Kidney (tissue), 13 donors: ENCODE measurements at regions not wholly inside any gene's neighbourhood (a gene's known extent, or its start where the extent isn't known, plus 50 kb on each side); places are given as distances from the start of the nearest gene placed in this dataset.
"Not testable (repeated sequence)": the region's sequence is repeated elsewhere in the genome, so short reads cannot be mapped to it uniquely, and the experiment has no call there.

Source experiments
- DNase-seq, 5 donors: peaks; one replicate each; pipeline ENCODE4 v3.0.0-alpha.2; 2013 to 2020
- FAIRE-seq: peaks from 2 replicates; lab custom pipeline; 2012; peaks lifted over from hg19 to GRCh38; lab: Jason Lieb, UNC
- H3K27ac ChIP-seq, 2 donors: one replicate each; pipeline ENCODE4 v1.7.0; 2013; ENCODE audit warnings: low read depth in 2 of 2, low read length in 2 of 2, inconsistent platforms in 1 of 2
- H3K27me3 ChIP-seq: one replicate; pipeline ENCODE4 v1.7.1; 2013; ENCODE audit warnings: low read length, inconsistent platforms; ENCODE audit not compliant: control insufficient read depth, insufficient read depth
- H3K36me3 ChIP-seq, 3 donors: one replicate each; pipeline versions ENCODE4 v1.7.0 to v1.7.1; 2013; ENCODE audit warnings: low read length in 3 of 3, control low read depth in 1 of 3, inconsistent platforms in 1 of 3; ENCODE audit not compliant: insufficient read depth in 3 of 3, control insufficient read depth in 2 of 3
- H3K4me1 ChIP-seq, 3 donors: one replicate each; pipeline versions ENCODE4 v1.7.0 to v1.7.1; 2013; ENCODE audit warnings: low read length in 3 of 3, inconsistent platforms in 1 of 3, low read depth in 1 of 3; ENCODE audit not compliant: control insufficient read depth in 2 of 3, insufficient read depth in 2 of 3
- H3K4me3 ChIP-seq, 3 donors: one replicate each; pipeline versions ENCODE4 v1.7.0 to v1.8.1; 2013; ENCODE audit warnings: low read length in 3 of 3, control low read depth in 1 of 3, inconsistent platforms in 1 of 3
- H3K9ac ChIP-seq, 3 donors: one replicate each; pipeline versions ENCODE4 v1.7.0 to v1.7.1; 2013; ENCODE audit warnings: low read length in 3 of 3, control low read depth in 1 of 3, inconsistent platforms in 1 of 3
- H3K9me3 ChIP-seq, 3 donors: one replicate each; pipeline versions ENCODE4 v1.7.0 to v1.7.1; 2013; ENCODE audit warnings: low read length in 3 of 3, control low read depth in 1 of 3, inconsistent platforms in 1 of 3; ENCODE audit not compliant: control insufficient read depth in 2 of 3, insufficient read depth in 1 of 3
- intact Hi-C: fragments of 100-400 bp; cut with DNase I; formaldehyde crosslinking; loops from one replicate; pipeline ENCODE4 v1.11.1; 2022
- TF ChIP-seq, protein P1 (sequence below): IDR thresholded peaks from 3 replicates; pipeline ENCODE4 v1.5.1; 2012; ENCODE audit warnings: mild to moderate bottlenecking, moderate library complexity, borderline replicate concordance; ENCODE audit not compliant: insufficient read depth; ENCODE audit errors: extremely low read depth
- donor health status: control.
- donor health status: control.
- donor health status: control.
- donor health status: control.
- donor health status: control.
- donor health status: DM: yes; HTN: yes; CAD: no.
- donor health status: Normal renal cell carcinoma (clear cell type).

DNA sequence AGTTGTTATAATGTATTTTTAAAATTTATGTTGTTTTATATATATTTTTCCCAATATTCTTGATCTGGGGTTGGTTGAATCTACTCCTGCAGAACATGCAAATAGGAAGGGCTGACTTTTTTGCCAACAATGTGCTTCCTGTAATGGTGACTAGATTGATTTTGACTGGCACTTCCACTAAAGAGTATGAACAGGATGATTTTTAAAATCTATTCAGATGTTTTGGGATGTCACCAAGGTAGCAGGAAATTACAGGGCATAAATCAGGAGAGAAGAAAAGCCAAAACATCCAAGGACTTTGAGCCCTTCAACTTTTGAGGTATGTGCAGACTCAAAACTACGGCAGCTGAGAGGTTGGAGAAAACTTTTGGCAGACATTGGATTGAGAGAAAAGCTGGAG is 1047.6 kb downstream of the SLITRK5 start:
- intact Hi-C loops = no loop called here
- no peaks in the 10 kb centered on the region for H3K27me3 ChIP-seq
- TF ChIP-seq, protein P1, sequence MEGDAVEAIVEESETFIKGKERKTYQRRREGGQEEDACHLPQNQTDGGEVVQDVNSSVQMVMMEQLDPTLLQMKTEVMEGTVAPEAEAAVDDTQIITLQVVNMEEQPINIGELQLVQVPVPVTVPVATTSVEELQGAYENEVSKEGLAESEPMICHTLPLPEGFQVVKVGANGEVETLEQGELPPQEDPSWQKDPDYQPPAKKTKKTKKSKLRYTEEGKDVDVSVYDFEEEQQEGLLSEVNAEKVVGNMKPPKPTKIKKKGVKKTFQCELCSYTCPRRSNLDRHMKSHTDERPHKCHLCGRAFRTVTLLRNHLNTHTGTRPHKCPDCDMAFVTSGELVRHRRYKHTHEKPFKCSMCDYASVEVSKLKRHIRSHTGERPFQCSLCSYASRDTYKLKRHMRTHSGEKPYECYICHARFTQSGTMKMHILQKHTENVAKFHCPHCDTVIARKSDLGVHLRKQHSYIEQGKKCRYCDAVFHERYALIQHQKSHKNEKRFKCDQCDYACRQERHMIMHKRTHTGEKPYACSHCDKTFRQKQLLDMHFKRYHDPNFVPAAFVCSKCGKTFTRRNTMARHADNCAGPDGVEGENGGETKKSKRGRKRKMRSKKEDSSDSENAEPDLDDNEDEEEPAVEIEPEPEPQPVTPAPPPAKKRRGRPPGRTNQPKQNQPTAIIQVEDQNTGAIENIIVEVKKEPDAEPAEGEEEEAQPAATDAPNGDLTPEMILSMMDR = no peak
- H3K4me3 ChIP-seq = no peak overlapping the region
- H3K4me1 ChIP-seq = no peaks in the 10 kb centered on the region
- H3K9ac ChIP-seq = no peak overlapping the region
- H3K36me3 ChIP-seq = no peaks in the 10 kb centered on the region
- no peak for FAIRE-seq
- no peak for DNase-seq
- H3K9me3 ChIP-seq = no peaks in the 10 kb centered on the region
- no peak overlapping the region for H3K27ac ChIP-seq

DNA sequence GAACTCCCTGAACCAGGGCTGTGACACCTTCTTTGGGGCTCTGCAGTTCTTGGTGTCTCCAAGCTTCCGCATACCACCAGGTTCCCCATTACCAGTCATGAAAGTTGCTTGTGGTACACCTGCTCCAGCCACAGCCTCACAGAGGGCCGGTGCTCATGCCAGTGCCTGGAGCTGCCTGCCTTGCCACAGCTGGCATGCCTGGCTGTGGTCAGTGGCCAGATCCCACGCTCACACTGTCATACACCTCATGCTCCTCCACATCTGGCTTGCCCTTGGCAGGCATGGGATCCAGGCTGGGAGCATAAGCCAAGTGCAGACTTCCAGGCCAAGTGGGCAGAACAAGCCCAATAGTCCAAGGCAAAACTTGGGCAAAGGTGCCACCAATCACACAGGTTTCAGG is 1054.9 kb downstream of the SLITRK5 start:
- H3K36me3 ChIP-seq = no peaks in the 10 kb centered on the region
- no peaks in the 10 kb centered on the region for H3K27me3 ChIP-seq
- no peaks in the 10 kb centered on the region for H3K4me1 ChIP-seq
- intact Hi-C loops = no loop called here
- H3K27ac ChIP-seq = no peak overlapping the region
- FAIRE-seq = no peak
- H3K9me3 ChIP-seq = no peaks in the 10 kb centered on the region
- H3K4me3 ChIP-seq = no peak overlapping the region
- no peak overlapping the region for H3K9ac ChIP-seq
- no peak for DNase-seq
- TF ChIP-seq, protein P1 = no peak

DNA sequence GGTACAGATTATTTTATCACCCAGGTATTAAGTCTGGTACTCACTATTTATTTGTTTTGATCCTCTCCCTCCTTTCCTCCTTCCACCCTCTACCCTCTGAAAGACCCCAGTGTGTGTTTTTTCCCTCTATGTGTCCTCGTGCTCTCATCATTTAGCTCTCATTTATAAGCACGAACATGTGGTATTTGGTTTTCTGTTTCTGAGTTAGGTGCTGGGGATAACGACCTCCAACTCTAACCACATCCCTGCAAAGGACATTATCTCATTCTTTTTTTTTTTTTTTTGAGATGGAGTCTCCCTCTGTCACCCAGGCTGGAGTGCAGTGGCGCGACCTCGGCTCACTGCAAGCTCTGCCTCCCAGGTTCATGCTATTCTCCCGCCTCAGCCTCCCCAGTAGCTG is 1056.1 kb downstream of the SLITRK5 start:
- intact Hi-C loops, FAIRE-seq, H3K27me3 ChIP-seq, H3K9me3 ChIP-seq, H3K27ac ChIP-seq, H3K4me3 ChIP-seq, H3K9ac ChIP-seq, H3K36me3 ChIP-seq, DNase-seq, H3K4me1 ChIP-seq: not testable (repeated sequence)

DNA sequence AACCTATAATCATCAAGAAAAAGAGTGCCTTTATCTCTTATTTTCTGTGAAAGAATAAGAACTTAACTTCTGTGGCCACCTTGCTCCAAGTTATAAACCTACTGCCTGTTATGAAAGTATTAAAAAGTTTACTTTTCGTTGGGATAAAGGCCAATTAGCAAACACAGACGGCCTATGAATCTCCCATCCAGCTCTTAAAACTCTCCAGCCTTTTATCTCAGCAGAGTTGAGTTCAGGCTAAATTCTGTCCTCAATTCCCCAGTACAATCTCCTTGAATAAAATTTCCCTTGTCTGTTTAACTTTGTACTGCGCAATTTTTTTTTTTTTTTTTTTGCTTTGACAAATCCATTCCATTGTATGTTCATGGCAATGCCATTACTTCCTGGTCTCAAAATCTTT is 1058.4 kb downstream of the SLITRK5 start:
- H3K4me3 ChIP-seq = no peak overlapping the region
- no peaks in the 10 kb centered on the region for H3K4me1 ChIP-seq
- intact Hi-C loops = no loop called here
- H3K9ac ChIP-seq = no peak overlapping the region
- TF ChIP-seq, protein P1 = no peak
- DNase-seq (no peak), FAIRE-seq (no peak)
- no peak overlapping the region for H3K27ac ChIP-seq
- no peaks in the 10 kb centered on the region for H3K9me3 ChIP-seq
- no peaks in the 10 kb centered on the region for H3K27me3 ChIP-seq
- no peaks in the 10 kb centered on the region for H3K36me3 ChIP-seq
